Heart left ventricle (tissue), 13 donors: ENCODE measurements at regions not wholly inside any gene's neighbourhood (a gene's known extent, or its start where the extent isn't known, plus 50 kb on each side); places are given as distances from the start of the nearest gene placed in this dataset.

Experiments used
- POLR2A ChIP-seq, 2 donors: fragments of 450-650 bp; IDR thresholded peaks; one replicate each; pipeline ENCODE4 v1.6.1; 2017; ENCODE audit warnings: antibody characterized with exemption in 2 of 2, mild to moderate bottlenecking in 2 of 2, moderate library complexity in 2 of 2
- TF ChIP-seq, protein P1 (sequence below), 12 donors: fragments of 200-600 bp; sonication (generic) in 4 of 12; IDR thresholded peaks; one replicate each; pipeline versions ENCODE4 v1.5.0 to v1.8.0; 2018 to 2022; ENCODE audit warnings: antibody characterized with exemption in 12 of 12, mild to moderate bottlenecking in 5 of 12
- donor health status: ischemic (EF 13 %, LVEDD 7.1; RV severe dilation, severe dysfunction).
- donor health status: DM: no; HTN: yes; CAD: no.
- donor health status: DM: no; HTN: no; CAD: no.
- donor health status: ischemic (EF 25% LVEDD 6.9; RV normal size, moderate dysfunction).
- donor health status: ischemic (EF 25% LVEDD 5.7; RV mildly dilated, moderate dysfunction).
- donor health status: ischemic (EF 35%, LVEDD 5.7; RV mildly dilated, moderate dysfunction).
- donor health status: nonischemic (EF 11% LVEDD 7.7; RV severe dilation, severe dysfunction).
- donor health status: DM: yes; HTN: yes; CAD: no.
- donor health status: PGD.
- donor health status: ischemic (EF 29% LVEDD 5.4; RV normal size, mild dysfunction).
- donor health status: nonischemic (EF 23%, LVEDD 6.1; RV moderate dilation, normal function).

- TF ChIP-seq, protein P1, sequence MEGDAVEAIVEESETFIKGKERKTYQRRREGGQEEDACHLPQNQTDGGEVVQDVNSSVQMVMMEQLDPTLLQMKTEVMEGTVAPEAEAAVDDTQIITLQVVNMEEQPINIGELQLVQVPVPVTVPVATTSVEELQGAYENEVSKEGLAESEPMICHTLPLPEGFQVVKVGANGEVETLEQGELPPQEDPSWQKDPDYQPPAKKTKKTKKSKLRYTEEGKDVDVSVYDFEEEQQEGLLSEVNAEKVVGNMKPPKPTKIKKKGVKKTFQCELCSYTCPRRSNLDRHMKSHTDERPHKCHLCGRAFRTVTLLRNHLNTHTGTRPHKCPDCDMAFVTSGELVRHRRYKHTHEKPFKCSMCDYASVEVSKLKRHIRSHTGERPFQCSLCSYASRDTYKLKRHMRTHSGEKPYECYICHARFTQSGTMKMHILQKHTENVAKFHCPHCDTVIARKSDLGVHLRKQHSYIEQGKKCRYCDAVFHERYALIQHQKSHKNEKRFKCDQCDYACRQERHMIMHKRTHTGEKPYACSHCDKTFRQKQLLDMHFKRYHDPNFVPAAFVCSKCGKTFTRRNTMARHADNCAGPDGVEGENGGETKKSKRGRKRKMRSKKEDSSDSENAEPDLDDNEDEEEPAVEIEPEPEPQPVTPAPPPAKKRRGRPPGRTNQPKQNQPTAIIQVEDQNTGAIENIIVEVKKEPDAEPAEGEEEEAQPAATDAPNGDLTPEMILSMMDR (IDR thresholded peaks at IDR 0.05) = no peak
- TF ChIP-seq POLR2A (IDR thresholded peaks at IDR 0.05) = no peak
Measured at GRCh38 chr12:108009442-108010070, 119.5 kb upstream of the WSCD2 start.
